ENCODE measurements at regions not wholly inside any gene's neighbourhood (a gene's known extent, or its start where the extent isn't known, plus 50 kb on each side); places are given as distances from the start of the nearest gene placed in this dataset.

DNA sequence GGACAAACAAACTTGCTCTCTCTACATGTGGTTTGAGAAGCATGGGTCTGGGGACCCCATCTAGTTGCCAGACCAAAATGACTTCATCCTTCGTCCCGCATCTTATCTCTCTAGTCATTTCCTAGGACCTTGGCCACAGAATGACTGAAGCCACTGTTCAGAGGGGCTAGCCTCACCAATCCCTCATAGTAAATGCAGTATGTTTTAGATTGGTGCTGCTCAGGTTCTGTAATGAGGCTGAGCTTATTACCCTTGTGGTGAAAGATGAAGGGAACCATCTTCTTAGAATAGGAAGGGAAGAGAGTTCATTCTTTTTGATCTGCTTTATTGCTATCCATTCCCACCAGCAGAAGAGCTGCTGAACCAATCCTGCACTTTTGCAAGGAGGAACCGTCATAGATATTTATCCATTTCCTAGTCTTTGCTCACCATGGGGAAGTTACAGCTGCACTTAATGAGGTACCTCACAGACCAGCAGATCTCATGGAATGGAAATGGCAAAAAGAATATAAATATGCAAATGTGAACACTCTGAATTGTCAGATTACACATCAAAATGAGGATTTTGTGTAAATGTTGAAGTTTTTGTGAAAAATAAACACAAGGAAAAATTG lies 436.7 kb downstream of the LPIN1 start:
- Histone ChIP-seq H3K9me3 (replicated peaks; ENCODE audit: control insufficient read depth, insufficient read depth, low read length) (no peaks in the 10 kb centered on the region), H3K9me1 (replicated peaks; ENCODE audit: control insufficient read depth, extremely low read depth, insufficient read depth, low read length) (no peaks in the 10 kb centered on the region), H2AFZ (ENCODE audit: low read depth, low read length) (no peak overlapping the region), H4K20me1 (replicated peaks; ENCODE audit: control insufficient read depth, extremely low read depth, insufficient read depth, low read length) (no peaks in the 10 kb centered on the region), H3K79me2 (ENCODE audit: control insufficient read depth, insufficient read depth, low read length) (no peaks in the 10 kb centered on the region), H3K27ac (ENCODE audit: insufficient read depth, low read depth, low read length) (no peak overlapping the region), H3K4me2 (ENCODE audit: insufficient read depth, low read length) (no peak overlapping the region), H3K36me3 (ENCODE audit: control insufficient read depth in 2 of 2, extremely low read depth in 1 of 2, insufficient read depth in 2 of 2, low read length in 2 of 2) (no peaks in the 10 kb centered on the region), H3K4me3 (replicated peaks in 1 of 3; ENCODE audit: insufficient read depth in 1 of 3, low read depth in 1 of 3, low read length in 3 of 3) (no peak overlapping the region), H3K27me3 (ENCODE audit: control insufficient read depth in 2 of 2, insufficient read depth in 2 of 2, low read length in 2 of 2) (peaks cover 1 to 4% of the 10 kb centered on the region in 2 experiments), H3K4me1 (ENCODE audit: control insufficient read depth, extremely low read depth, insufficient read depth, low read length) (no peaks in the 10 kb centered on the region), H3K9ac (replicated peaks; ENCODE audit: extremely low read depth, insufficient read depth, low read length) (no peak overlapping the region)
- no TSS peak for BruUV-seq (replicated peaks)
- CTCF ChIA-PET: interaction anchor here (0.7 to 1.1 kb wide), 2 partner anchors 12 to 824 kb away, joined by 3 read pairs; no protein-coding TSS in a partner anchor
- dilution Hi-C loops (cut with MboI; ENCODE audit: extremely low pct_ligation_motif_present, low sequenced_read_pairs): no loop called here
- DNase-seq (ENCODE audit: low read depth, low spot score): no peak
- intact Hi-C loops (cut with micrococcal nuclease): no loop called here
- POLR2A ChIA-PET: no interaction called here
- no peak for FAIRE-seq
- TF ChIP-seq GATA2 (IDR thresholded peaks at IDR 0.05; ENCODE audit: insufficient read depth, insufficient read length, low read depth, low read length): no peak
- TF ChIP-seq EZH2 (IDR thresholded peaks at IDR 0.05; ENCODE audit: borderline replicate concordance, low read depth, low read length, severe bottlenecking): no peak
- no peak for TF ChIP-seq FOS (IDR thresholded peaks at IDR 0.05; ENCODE audit: borderline replicate concordance, insufficient read depth, low read length)
- TF ChIP-seq, protein P1, sequence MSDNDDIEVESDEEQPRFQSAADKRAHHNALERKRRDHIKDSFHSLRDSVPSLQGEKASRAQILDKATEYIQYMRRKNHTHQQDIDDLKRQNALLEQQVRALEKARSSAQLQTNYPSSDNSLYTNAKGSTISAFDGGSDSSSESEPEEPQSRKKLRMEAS (IDR thresholded peaks at IDR 0.05; ENCODE audit: insufficient read depth, insufficient read length): no peak

DNA sequence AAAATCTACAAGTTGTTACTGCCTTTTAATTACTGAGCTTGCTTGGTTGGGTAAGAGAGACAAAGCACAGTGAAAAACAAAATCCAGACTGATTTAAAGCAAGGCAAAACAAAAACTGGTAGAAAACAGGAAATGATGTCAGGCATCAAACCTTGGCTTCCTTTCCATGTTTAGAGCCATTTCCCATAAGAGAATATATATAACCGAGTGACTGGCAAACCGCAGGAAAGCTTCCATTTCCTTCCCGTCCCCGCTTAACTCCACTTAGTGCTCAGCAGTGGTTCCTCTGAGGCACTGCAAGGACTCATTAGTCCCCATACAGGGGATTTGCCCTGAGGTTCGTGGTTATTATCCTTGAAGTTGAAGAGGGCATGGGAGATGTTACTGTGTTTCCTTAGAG lies 446.3 kb downstream of the LPIN1 start:
- no peak overlapping the region for H3K4me3 ChIP-seq (replicated peaks in 1 of 3; ENCODE audit: insufficient read depth in 1 of 3, low read depth in 1 of 3, low read length in 3 of 3)
- DNase-seq (ENCODE audit: low read depth, low spot score) (peak; percentile 58), FAIRE-seq (peak; percentile 91)
- H4K20me1 ChIP-seq (replicated peaks; ENCODE audit: control insufficient read depth, extremely low read depth, insufficient read depth, low read length): no peaks in the 10 kb centered on the region
- H3K27me3 ChIP-seq (ENCODE audit: control insufficient read depth in 2 of 2, insufficient read depth in 2 of 2, low read length in 2 of 2): no peaks in the 10 kb centered on the region
- H2AFZ ChIP-seq (ENCODE audit: low read depth, low read length): peak overlapping the region; percentile 46
- H3K79me2 ChIP-seq (ENCODE audit: control insufficient read depth, insufficient read depth, low read length): no peaks in the 10 kb centered on the region
- H3K9me3 ChIP-seq (replicated peaks; ENCODE audit: control insufficient read depth, insufficient read depth, low read length): no peaks in the 10 kb centered on the region
- peaks cover 13% of the 10 kb centered on the region for H3K4me1 ChIP-seq (ENCODE audit: control insufficient read depth, extremely low read depth, insufficient read depth, low read length)
- BruUV-seq (replicated peaks): no TSS peak
- H3K36me3 ChIP-seq (ENCODE audit: control insufficient read depth in 2 of 2, extremely low read depth in 1 of 2, insufficient read depth in 2 of 2, low read length in 2 of 2): no peaks in the 10 kb centered on the region
- no peak overlapping the region for H3K9ac ChIP-seq (replicated peaks; ENCODE audit: extremely low read depth, insufficient read depth, low read length)
- intact Hi-C loops (cut with micrococcal nuclease) (loop anchor here (1.0 kb wide), 1 partner anchor 37 kb away; no protein-coding TSS in a partner anchor), dilution Hi-C loops (cut with MboI; ENCODE audit: extremely low pct_ligation_motif_present, low sequenced_read_pairs) (no loop called here)
- H3K27ac ChIP-seq (ENCODE audit: insufficient read depth, low read depth, low read length): peak overlapping the region; percentile 58
- ChIA-PET POLR2A (no interaction called here), CTCF (interaction anchor here (0.7 kb wide), 1 partner anchor 814 kb away, joined by 5 read pairs; no protein-coding TSS in a partner anchor)
- peak; percentile 25 for TF ChIP-seq FOS (IDR thresholded peaks at IDR 0.05; ENCODE audit: borderline replicate concordance, insufficient read depth, low read length)
- no peak for TF ChIP-seq MYC (IDR thresholded peaks at IDR 0.05; ENCODE audit: low read depth, low read length)
- peak; percentile 73 for TF ChIP-seq JUN (IDR thresholded peaks at IDR 0.05; ENCODE audit: borderline replicate concordance, insufficient read depth, insufficient read length, low read depth)
- TF ChIP-seq POLR2AphosphoS5 (IDR thresholded peaks at IDR 0.05; ENCODE audit: insufficient read depth, low read depth, low read length): peak; percentile 26
- no peak for TF ChIP-seq POLR2A (IDR thresholded peaks at IDR 0.05; ENCODE audit: low read depth, low read length)
- TF ChIP-seq, protein P2, sequence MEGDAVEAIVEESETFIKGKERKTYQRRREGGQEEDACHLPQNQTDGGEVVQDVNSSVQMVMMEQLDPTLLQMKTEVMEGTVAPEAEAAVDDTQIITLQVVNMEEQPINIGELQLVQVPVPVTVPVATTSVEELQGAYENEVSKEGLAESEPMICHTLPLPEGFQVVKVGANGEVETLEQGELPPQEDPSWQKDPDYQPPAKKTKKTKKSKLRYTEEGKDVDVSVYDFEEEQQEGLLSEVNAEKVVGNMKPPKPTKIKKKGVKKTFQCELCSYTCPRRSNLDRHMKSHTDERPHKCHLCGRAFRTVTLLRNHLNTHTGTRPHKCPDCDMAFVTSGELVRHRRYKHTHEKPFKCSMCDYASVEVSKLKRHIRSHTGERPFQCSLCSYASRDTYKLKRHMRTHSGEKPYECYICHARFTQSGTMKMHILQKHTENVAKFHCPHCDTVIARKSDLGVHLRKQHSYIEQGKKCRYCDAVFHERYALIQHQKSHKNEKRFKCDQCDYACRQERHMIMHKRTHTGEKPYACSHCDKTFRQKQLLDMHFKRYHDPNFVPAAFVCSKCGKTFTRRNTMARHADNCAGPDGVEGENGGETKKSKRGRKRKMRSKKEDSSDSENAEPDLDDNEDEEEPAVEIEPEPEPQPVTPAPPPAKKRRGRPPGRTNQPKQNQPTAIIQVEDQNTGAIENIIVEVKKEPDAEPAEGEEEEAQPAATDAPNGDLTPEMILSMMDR (IDR thresholded peaks at IDR 0.05; ENCODE audit: extremely low read depth in 1 of 2, insufficient read depth in 1 of 2, low read depth in 1 of 2, low read length in 2 of 2): no peak
- TF ChIP-seq GATA2 (IDR thresholded peaks at IDR 0.05; ENCODE audit: insufficient read depth, insufficient read length, low read depth, low read length): no peak
- no peak for TF ChIP-seq EZH2 (IDR thresholded peaks at IDR 0.05; ENCODE audit: borderline replicate concordance, low read depth, low read length, severe bottlenecking)
- TF ChIP-seq, protein P1 (IDR thresholded peaks at IDR 0.05; ENCODE audit: insufficient read depth, insufficient read length): no peak
- H3K9me1 ChIP-seq (replicated peaks; ENCODE audit: control insufficient read depth, extremely low read depth, insufficient read depth, low read length): no peaks in the 10 kb centered on the region
- peak overlapping the region; percentile 73 for H3K4me2 ChIP-seq (ENCODE audit: insufficient read depth, low read length)

All from endothelial cell of umbilical vein (primary cell).